ENCODE measurements at regions not wholly inside any gene's neighbourhood (a gene's known extent, or its start where the extent isn't known, plus 50 kb on each side); places are given as distances from the start of the nearest gene placed in this dataset.
"Not testable (repeated sequence)": the region's sequence is repeated elsewhere in the genome, so short reads cannot be mapped to it uniquely, and the experiment has no call there.

- TF ChIP-seq CTCF (conservative IDR thresholded peaks at IDR 0.05; ENCODE audit: low read length); EZH2phosphoT487 (IDR thresholded peaks at IDR 0.05; ENCODE audit: borderline replicate concordance, low read depth, low read length): not testable (repeated sequence)
Measured at GRCh38 chr7:32727483-32728411, 163.8 kb downstream of the KBTBD2 start.
